Endothelial cell of umbilical vein (primary cell): ENCODE measurements at regions not wholly inside any gene's neighbourhood (a gene's known extent, or its start where the extent isn't known, plus 50 kb on each side); places are given as distances from the start of the nearest gene placed in this dataset.

Experiments used
- BruUV-seq: library from RNA; stranded (reverse); fragments of 400-500 nt; replicated peaks from 2 replicates; lab custom pipeline; 2021; lab: Mats Ljungman, UMichigan
- CTCF ChIA-PET: fragments of 300-600, 350-600 bp; sonication (Branson Sonifier 250); formaldehyde crosslinking; loops from one replicate; lab custom pipeline; 2021; ENCODE audit warnings: antibody characterized with exemption, inconsistent platforms; lab: Charles Lee
- POLR2A ChIA-PET: fragments of 300-600, 350-600 bp; sonication (Branson Sonifier 250); formaldehyde crosslinking; loops from one replicate; lab custom pipeline; 2021; ENCODE audit warnings: antibody characterized with exemption, inconsistent platforms; lab: Charles Lee
- DNase-seq: peaks from one replicate; pipeline ENCODE4 v3.0.0-alpha.2; 2011; ENCODE audit warnings: low read depth, low spot score
- FAIRE-seq: peaks from 2 replicates; lab custom pipeline; 2011; peaks lifted over from hg19 to GRCh38; lab: Jason Lieb, UNC
- H2AFZ ChIP-seq: 2 replicates; pipeline ENCODE4 v1.6.0; 2012; ENCODE audit warnings: low read depth, low read length, control low read depth, inconsistent platforms
- H3K27ac ChIP-seq: 2 replicates; pipeline ENCODE4 v1.5.1; 2011; ENCODE audit warnings: low read depth, mild to moderate bottlenecking, control low read depth, low read length, moderate library complexity; ENCODE audit not compliant: insufficient read depth
- H3K27me3 ChIP-seq, 2 experiments: 2 replicates each; pipeline versions ENCODE4 v1.6.0 to v1.6.1; 2011; ENCODE audit warnings: low read length in 2 of 2, mixed read lengths in 1 of 2; ENCODE audit not compliant: control insufficient read depth in 2 of 2, insufficient read depth in 2 of 2
- H3K36me3 ChIP-seq, 2 experiments: 2 replicates in 1 of 2; 3 replicates in 1 of 2; pipeline ENCODE4 v1.5.1; 2011; ENCODE audit warnings: low read length in 2 of 2, mild to moderate bottlenecking in 1 of 2, moderate library complexity in 1 of 2; ENCODE audit not compliant: control insufficient read depth in 2 of 2, insufficient read depth in 2 of 2; ENCODE audit errors: extremely low read depth in 1 of 2
- H3K4me1 ChIP-seq: 3 replicates; pipeline ENCODE4 v1.5.1; 2011; ENCODE audit warnings: mild to moderate bottlenecking, low read length; ENCODE audit not compliant: control insufficient read depth, insufficient read depth; ENCODE audit errors: extremely low read depth
- H3K4me2 ChIP-seq: 2 replicates; pipeline ENCODE4 v1.6.1; 2011; ENCODE audit warnings: low read length, control low read depth, mixed read lengths; ENCODE audit not compliant: insufficient read depth
- H3K4me3 ChIP-seq, 3 experiments: fragments of 200-600 bp in 1 of 3; sonication (generic), shearing (Covaris generic) in 1 of 3; replicated peaks in 1 of 3; 2 replicates each; pipeline ENCODE4 v1.5.1; 2011 to 2016; ENCODE audit warnings: control low read depth in 3 of 3, low read length in 3 of 3, mild to moderate bottlenecking in 2 of 3, inconsistent platforms in 1 of 3, low read depth in 1 of 3, moderate library complexity in 1 of 3; ENCODE audit not compliant: insufficient read depth in 1 of 3
- H3K79me2 ChIP-seq: 2 replicates; pipeline ENCODE4 v1.6.0; 2012; ENCODE audit warnings: low read length, inconsistent platforms; ENCODE audit not compliant: control insufficient read depth, insufficient read depth
- H3K9ac ChIP-seq: replicated peaks from 2 replicates; pipeline ENCODE3; 2011; ENCODE audit warnings: low read length, control low read depth; ENCODE audit not compliant: insufficient read depth; ENCODE audit errors: extremely low read depth
- H3K9me1 ChIP-seq: replicated peaks from 3 replicates; pipeline ENCODE4 v1.6.0; 2011; ENCODE audit warnings: mild to moderate bottlenecking, low read length; ENCODE audit not compliant: control insufficient read depth, insufficient read depth; ENCODE audit errors: extremely low read depth
- H3K9me3 ChIP-seq: replicated peaks from 2 replicates; pipeline ENCODE4 v1.5.1; 2012; ENCODE audit warnings: low read length, inconsistent platforms; ENCODE audit not compliant: control insufficient read depth, insufficient read depth
- H4K20me1 ChIP-seq: replicated peaks from 2 replicates; pipeline ENCODE3; 2011; ENCODE audit warnings: mild to moderate bottlenecking, low read length; ENCODE audit not compliant: control insufficient read depth, insufficient read depth; ENCODE audit errors: extremely low read depth
- CTCF ChIP-seq, 2 donors: IDR thresholded peaks; 1 replicate in 1 of 2; 2 replicates in 1 of 2; pipeline ENCODE4 v1.5.1; 2011; ENCODE audit warnings: low read length in 2 of 2, mild to moderate bottlenecking in 2 of 2, moderate library complexity in 2 of 2, control low read depth in 1 of 2, inconsistent platforms in 1 of 2, low read depth in 1 of 2; ENCODE audit not compliant: insufficient read depth in 1 of 2; ENCODE audit errors: extremely low read depth in 1 of 2
- EZH2 ChIP-seq: IDR thresholded peaks from 2 replicates; pipeline ENCODE4 v1.6.1; 2012; ENCODE audit warnings: borderline replicate concordance, low read depth, mild to moderate bottlenecking, moderate library complexity, low read length, inconsistent platforms; ENCODE audit not compliant: severe bottlenecking
- FOS ChIP-seq: IDR thresholded peaks from 2 replicates; pipeline ENCODE4 v1.6.1; 2011; ENCODE audit warnings: mild to moderate bottlenecking, low read length, moderate library complexity, borderline replicate concordance; ENCODE audit not compliant: insufficient read depth
- GATA2 ChIP-seq: IDR thresholded peaks from 2 replicates; pipeline ENCODE4 v1.7.0; 2011; ENCODE audit warnings: low read depth, mild to moderate bottlenecking, moderate library complexity, mixed read lengths, low read length; ENCODE audit not compliant: insufficient read length, insufficient read depth
- JUN ChIP-seq: IDR thresholded peaks from 2 replicates; pipeline ENCODE4 v1.6.1; 2011; ENCODE audit warnings: borderline replicate concordance, low read depth; ENCODE audit not compliant: insufficient read length, insufficient read depth
- MAX ChIP-seq: IDR thresholded peaks from 2 replicates; pipeline ENCODE4 v1.6.1; 2011; ENCODE audit not compliant: insufficient read depth, insufficient read length
- MYC ChIP-seq: IDR thresholded peaks from one replicate; pipeline ENCODE4 v1.6.1; 2011; ENCODE audit warnings: mild to moderate bottlenecking, low read depth, low read length
- POLR2A ChIP-seq: IDR thresholded peaks from 2 replicates; pipeline ENCODE4 v1.6.1; 2012; ENCODE audit warnings: low read depth, mild to moderate bottlenecking, control low read depth, low read length
- POLR2AphosphoS5 ChIP-seq: IDR thresholded peaks from 2 replicates; pipeline ENCODE4 v1.6.1; 2012; ENCODE audit warnings: low read depth, mild to moderate bottlenecking, control low read depth, low read length, moderate library complexity; ENCODE audit not compliant: insufficient read depth
- dilution Hi-C: fragments of 300-500 bp; cut with MboI; formaldehyde crosslinking; loops from one replicate; pipeline ENCODE4 v1.15.0; 2019; ENCODE audit warnings: low sequenced_read_pairs; ENCODE audit not compliant: extremely low pct_ligation_motif_present
- intact Hi-C: fragments of 100-400 bp; cut with micrococcal nuclease; formaldehyde crosslinking; loops from one replicate; pipeline ENCODE4 v1.10.0; 2022

DNA sequence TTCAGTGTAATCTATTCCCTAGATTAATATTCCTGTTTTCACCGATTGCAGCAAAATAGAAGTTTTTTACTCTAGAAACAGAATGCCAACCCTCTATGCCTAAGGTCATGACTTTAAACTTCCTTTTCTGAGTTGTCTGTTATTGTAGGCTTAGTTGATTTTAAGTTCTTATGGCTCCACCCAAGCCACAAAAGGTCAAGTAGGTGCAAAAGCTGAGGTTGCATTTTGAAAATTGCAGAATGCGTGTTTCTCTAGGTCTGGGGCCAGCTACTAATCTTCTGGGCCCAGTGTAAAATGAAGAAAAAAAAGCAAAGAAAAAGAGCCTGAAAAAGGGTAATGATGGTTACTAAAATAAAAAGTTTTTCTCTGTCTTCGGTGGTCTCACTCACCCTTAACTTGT is 635.7 kb upstream of the FAM98A start:
- H3K9me3 ChIP-seq, result no peaks in the 10 kb centered on the region
- no peaks in the 10 kb centered on the region for H3K9me1 ChIP-seq
- no peak overlapping the region for H2AFZ ChIP-seq
- intact Hi-C loops, result no loop called here
- no peaks in the 10 kb centered on the region for H3K79me2 ChIP-seq
- no peak overlapping the region for H3K4me2 ChIP-seq
- no peak for DNase-seq
- TF ChIP-seq POLR2AphosphoS5, result no peak
- no peak for TF ChIP-seq EZH2
- no peak for TF ChIP-seq CTCF (IDR thresholded peaks at IDR 0.05; ENCODE audit: extremely low read depth in 1 of 2, insufficient read depth in 1 of 2, low read depth in 1 of 2, low read length in 2 of 2)
- no peak for TF ChIP-seq JUN
- no peak for TF ChIP-seq MYC
- TF ChIP-seq MAX, result no peak
- TF ChIP-seq GATA2, result no peak
- TF ChIP-seq POLR2A, result no peak
- no peak for TF ChIP-seq FOS
- no peak overlapping the region for H3K27ac ChIP-seq
- ChIA-PET CTCF (no interaction called here), POLR2A (no interaction called here)
- H3K4me1 ChIP-seq, result no peaks in the 10 kb centered on the region
- H3K36me3 ChIP-seq, result no peaks in the 10 kb centered on the region
- BruUV-seq, result no TSS peak
- no peak overlapping the region for H3K9ac ChIP-seq
- dilution Hi-C loops, result no loop called here
- H3K27me3 ChIP-seq, result no peaks in the 10 kb centered on the region
- no peak overlapping the region for H3K4me3 ChIP-seq
- no peaks in the 10 kb centered on the region for H4K20me1 ChIP-seq
- FAIRE-seq, result no peak
